AG09319 (cell line): ENCODE measurements at regions not wholly inside any gene's neighbourhood (a gene's known extent, or its start where the extent isn't known, plus 50 kb on each side); places are given as distances from the start of the nearest gene placed in this dataset.

Experiments used
- DNase-seq: peaks from one replicate; pipeline ENCODE4 v3.0.0-alpha.2; 2010; ENCODE audit warnings: low read depth; ENCODE audit errors: extremely low read depth
- TF ChIP-seq, protein P1 (sequence below): IDR thresholded peaks from 2 replicates; pipeline ENCODE4 v1.5.1; 2011; ENCODE audit warnings: low read depth, mild to moderate bottlenecking, inconsistent platforms, low read length, moderate library complexity

DNA sequence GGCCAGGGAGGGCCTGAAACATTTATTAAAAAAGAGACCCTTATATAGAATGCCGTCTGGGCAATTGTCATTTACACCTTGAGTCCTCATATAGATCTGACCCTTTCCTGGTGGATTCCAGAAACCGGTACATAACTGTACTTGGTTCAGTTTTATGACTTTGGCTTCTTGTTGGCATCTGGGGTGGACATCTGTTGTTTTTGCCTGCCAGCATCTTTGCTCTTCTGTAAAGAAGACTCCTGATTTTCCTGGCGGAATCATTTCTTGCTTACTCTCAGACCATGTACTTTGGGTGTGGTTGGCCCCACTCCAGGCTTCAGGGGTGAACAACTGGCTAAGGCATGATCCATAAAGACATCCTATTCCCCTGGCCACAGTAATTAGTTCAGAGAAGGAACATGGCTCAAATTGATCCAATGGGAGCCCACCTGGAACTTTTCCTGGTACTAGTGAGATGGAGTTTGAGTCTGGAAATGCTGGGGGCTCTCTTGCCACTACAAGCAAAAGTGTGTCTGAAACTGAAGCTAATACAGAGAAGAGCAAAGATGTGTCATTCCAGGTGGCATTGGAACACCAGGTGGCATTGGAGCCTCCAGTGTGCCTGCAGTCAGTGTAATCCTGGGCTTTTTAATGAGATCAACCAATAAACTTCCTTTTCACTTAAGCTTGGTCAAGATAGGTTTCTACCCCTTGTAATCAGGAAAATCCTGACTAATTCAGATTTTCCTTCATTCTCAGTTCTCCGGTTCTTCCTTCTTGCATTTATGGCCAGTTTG lies 332.5 kb upstream of the CAMK1G start:
- TF ChIP-seq, protein P1, sequence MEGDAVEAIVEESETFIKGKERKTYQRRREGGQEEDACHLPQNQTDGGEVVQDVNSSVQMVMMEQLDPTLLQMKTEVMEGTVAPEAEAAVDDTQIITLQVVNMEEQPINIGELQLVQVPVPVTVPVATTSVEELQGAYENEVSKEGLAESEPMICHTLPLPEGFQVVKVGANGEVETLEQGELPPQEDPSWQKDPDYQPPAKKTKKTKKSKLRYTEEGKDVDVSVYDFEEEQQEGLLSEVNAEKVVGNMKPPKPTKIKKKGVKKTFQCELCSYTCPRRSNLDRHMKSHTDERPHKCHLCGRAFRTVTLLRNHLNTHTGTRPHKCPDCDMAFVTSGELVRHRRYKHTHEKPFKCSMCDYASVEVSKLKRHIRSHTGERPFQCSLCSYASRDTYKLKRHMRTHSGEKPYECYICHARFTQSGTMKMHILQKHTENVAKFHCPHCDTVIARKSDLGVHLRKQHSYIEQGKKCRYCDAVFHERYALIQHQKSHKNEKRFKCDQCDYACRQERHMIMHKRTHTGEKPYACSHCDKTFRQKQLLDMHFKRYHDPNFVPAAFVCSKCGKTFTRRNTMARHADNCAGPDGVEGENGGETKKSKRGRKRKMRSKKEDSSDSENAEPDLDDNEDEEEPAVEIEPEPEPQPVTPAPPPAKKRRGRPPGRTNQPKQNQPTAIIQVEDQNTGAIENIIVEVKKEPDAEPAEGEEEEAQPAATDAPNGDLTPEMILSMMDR: no peak
- no peak for DNase-seq

DNA sequence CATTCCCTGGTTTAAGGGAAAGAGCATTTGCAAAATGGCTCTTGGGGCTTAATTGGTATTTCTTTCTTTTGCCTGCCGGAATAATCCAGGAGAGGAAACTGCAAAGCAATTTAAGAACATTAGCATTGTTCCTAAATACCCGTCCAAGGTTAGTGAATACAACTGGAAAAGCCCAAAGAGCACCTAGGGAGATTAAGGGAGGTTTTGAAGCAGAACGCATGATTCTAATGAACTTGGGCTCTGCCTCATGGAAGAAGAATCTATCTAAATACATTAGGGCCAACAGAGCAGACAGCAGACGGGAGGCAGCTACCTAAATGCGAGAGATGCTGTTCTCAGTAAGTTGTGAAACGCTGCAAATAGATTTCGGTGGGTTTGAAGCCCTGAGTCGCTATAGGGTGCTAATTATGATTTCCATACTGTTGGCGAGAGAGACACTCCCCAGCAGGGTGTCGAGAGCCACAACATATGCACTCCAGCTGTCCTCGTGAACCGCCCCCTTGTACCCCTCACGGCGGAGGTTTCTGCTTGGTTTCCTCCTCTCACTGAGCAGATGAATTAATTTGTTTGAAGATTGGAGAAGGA lies 326.7 kb upstream of the CAMK1G start:
- TF ChIP-seq, protein P1: no peak
- DNase-seq: no peak

DNA sequence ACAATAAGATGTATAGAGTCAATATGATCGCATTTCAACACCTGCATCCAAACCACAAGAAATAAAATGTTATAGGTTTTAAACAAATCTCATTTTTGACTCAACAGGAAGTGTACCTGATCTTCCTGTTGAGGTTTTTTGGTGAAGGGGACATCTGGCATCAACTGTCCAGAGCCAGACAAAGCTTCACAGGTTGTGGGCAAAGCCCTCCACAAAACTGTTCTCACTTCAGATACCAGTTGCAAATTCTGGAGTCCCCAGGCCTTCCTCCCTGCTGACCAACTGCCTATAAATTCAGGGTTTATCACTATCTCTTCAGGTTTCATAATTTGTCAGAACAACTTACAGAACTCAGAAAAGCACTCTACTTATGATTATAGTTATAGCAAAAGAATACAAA lies 326.1 kb upstream of the CAMK1G start:
- TF ChIP-seq, protein P1: no peak
- DNase-seq: no peak

DNA sequence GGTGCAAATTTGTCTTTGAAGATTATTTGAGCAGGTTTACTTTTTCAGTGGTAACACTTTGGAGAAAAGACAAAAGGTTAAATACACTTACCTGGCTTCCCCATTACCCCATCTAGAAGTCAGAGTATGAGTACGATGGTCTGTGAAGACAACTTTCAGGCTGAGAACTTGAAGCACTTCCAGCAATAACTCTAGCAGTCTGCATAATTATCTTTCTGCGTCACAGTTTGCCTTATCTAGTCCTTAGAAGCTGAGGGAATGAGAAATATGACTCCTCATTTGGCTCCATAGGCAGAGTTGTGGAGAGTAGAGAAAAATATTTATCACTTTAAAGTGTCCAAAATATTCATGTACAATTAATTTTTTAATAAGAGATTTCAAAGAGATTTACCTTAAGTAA lies 323.4 kb upstream of the CAMK1G start:
- no peak for DNase-seq

DNA sequence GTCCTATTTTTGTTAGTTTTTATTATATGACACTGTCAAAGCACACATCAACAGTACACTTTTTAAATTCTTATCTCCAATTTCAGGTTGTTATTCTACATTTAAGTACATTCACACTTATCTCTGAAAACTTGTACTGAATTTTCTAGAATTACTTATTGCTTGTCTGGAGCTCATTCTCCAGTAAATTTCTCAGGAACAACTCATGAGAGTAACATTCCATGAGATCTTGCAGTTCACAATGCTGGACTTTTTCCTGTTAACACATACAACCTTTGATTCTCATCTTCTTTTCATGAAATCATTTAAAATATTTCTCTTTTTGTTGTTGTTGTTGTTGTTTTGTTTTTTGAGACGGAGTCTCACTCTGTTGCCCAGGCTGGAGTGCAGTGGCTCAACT lies 320.9 kb upstream of the CAMK1G start:
- no peak for DNase-seq

More for the DNA sequence above, 323.4 kb upstream of the CAMK1G start:
- TF ChIP-seq, protein P1: no peak

DNA sequence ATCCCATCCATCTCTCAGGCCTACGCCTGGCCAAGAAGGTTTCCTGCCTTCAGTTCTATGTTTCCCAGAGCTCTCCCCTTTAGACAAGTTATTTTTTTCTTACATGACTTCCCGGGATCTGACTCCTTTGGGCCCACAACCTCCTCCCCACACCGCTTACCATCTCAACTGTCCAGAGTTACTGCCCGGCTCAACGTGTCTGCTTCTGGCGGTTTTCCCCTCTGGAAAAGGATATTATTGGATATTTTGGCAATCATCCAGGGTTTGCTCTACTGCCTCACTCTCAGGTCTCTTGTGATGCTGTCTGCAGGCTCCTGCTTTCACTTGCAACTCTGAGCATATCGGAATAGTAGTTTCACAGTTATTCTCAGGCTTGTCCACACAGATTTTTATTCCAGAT lies 318.2 kb upstream of the CAMK1G start:
- TF ChIP-seq, protein P1: no peak
- no peak for DNase-seq

More for the DNA sequence above, 320.9 kb upstream of the CAMK1G start:
- TF ChIP-seq, protein P1: no peak

DNA sequence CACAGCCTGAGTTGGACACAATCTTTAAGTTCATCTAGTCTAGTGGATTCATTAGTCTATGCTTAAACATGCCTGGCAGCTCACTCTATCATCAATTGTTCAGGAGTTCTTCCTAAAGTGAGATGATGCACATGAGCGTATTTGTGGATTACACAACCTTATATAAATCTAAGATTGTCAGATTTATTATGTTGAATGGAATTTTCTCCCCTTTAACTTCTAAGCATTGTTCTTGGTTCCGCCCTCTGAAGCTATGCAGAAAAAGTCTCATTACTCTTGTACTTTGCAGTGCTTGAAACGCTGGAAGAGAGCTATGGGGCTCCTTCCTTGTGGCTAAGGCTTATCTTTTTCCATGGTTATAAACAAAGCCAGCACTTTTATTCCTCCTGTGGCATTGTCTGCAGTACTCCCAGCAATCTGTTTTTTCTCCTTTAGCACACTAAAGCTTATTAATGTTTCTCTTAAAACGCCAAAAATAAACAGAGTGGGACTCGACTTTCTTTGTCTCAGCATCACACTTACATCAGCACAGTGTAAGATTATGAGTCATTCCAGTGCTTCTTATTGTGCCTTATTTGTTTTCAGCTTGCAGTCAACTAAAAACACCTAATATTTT lies 316.8 kb upstream of the CAMK1G start:
- no peak for DNase-seq
- TF ChIP-seq, protein P1: no peak
